Ishikawa (cell line): ENCODE measurements at regions not wholly inside any gene's neighbourhood (a gene's known extent, or its start where the extent isn't known, plus 50 kb on each side); places are given as distances from the start of the nearest gene placed in this dataset.
A peak's percentile ranks its signal among the peaks of the same experiment; 100 is the strongest.

ENCODE experiments used
- CEBPB ChIP-seq: IDR thresholded peaks from 2 replicates; pipeline ENCODE4 v1.6.1; 2012
- CREB1 ChIP-seq: IDR thresholded peaks from 2 replicates; pipeline ENCODE4 v1.6.1; 2012; ENCODE audit warnings: low read depth
- EGR1 ChIP-seq: IDR thresholded peaks from 2 replicates; pipeline ENCODE4 v1.6.1; 2012
- EP300 ChIP-seq: IDR thresholded peaks from 2 replicates; pipeline ENCODE4 v1.6.1; 2012; ENCODE audit warnings: borderline replicate concordance
- FOXM1 ChIP-seq: IDR thresholded peaks from 2 replicates; pipeline ENCODE4 v1.6.1; 2012; ENCODE audit warnings: low read depth, borderline replicate concordance
- MAX ChIP-seq: IDR thresholded peaks from 2 replicates; pipeline ENCODE4 v1.6.1; 2012
- NFIC ChIP-seq: IDR thresholded peaks from 2 replicates; pipeline ENCODE4 v1.6.1; 2012
- RAD21 ChIP-seq: IDR thresholded peaks from 2 replicates; pipeline ENCODE4 v1.6.1; 2012; ENCODE audit warnings: low read depth
- REST ChIP-seq: IDR thresholded peaks from 2 replicates; pipeline ENCODE4 v1.6.1; 2012; ENCODE audit warnings: low read depth, mild to moderate bottlenecking
- TAF1 ChIP-seq: IDR thresholded peaks from 2 replicates; pipeline ENCODE4 v1.6.1; 2012; ENCODE audit warnings: low read depth, mild to moderate bottlenecking
- TCF12 ChIP-seq: IDR thresholded peaks from 2 replicates; pipeline ENCODE4 v1.6.1; 2012; ENCODE audit warnings: low read depth
- TEAD4 ChIP-seq: IDR thresholded peaks from 2 replicates; pipeline ENCODE4 v1.6.1; 2012
- USF1 ChIP-seq: IDR thresholded peaks from 2 replicates; pipeline ENCODE4 v1.6.1; 2012
- YY1 ChIP-seq: IDR thresholded peaks from 2 replicates; pipeline ENCODE4 v1.6.1; 2012; ENCODE audit warnings: low read depth
- ZBTB7A ChIP-seq: IDR thresholded peaks from 2 replicates; pipeline ENCODE4 v1.6.1; 2012; ENCODE audit warnings: low read depth

- TF ChIP-seq EP300 (no peak), EGR1 (no peak), REST (no peak), FOXM1 (no peak), MAX (no peak), NFIC (no peak), TCF12 (no peak), RAD21 (no peak), TEAD4 (no peak), CREB1 (no peak), ZBTB7A (no peak), USF1 (no peak), TAF1 (no peak), CEBPB (no peak)
Observed at GRCh38 chr2:53474914-53475313, 292.7 kb upstream of the CHAC2 start.

GRCh38 chr2:53473775-53474311 lies 293.8 kb upstream of the CHAC2 start:
- no peak for TF ChIP-seq FOXM1
- TF ChIP-seq TEAD4, result no peak
- TF ChIP-seq RAD21, result no peak
- TF ChIP-seq EGR1, result no peak
- no peak for TF ChIP-seq TAF1
- TF ChIP-seq ZBTB7A, result no peak
- TF ChIP-seq MAX, result no peak
- TF ChIP-seq USF1, result no peak
- no peak for TF ChIP-seq YY1

- TF ChIP-seq RAD21 (peak; percentile 65), YY1 (no peak)
Observed at GRCh38 chr2:53473236-53473635, 294.4 kb upstream of the CHAC2 start.

GRCh38 chr2:53467467-53468180 lies 300.0 kb upstream of the CHAC2 start:
- TF ChIP-seq TEAD4 (no peak), MAX (no peak), USF1 (no peak), EGR1 (no peak), TCF12 (no peak), TAF1 (no peak), RAD21 (no peak), ZBTB7A (no peak), CREB1 (no peak), REST (no peak), YY1 (no peak), NFIC (no peak)

GRCh38 chr2:53463806-53464726 lies 303.5 kb upstream of the CHAC2 start:
- no peak for TF ChIP-seq MAX
- no peak for TF ChIP-seq EP300
- no peak for TF ChIP-seq USF1
- TF ChIP-seq CREB1, result no peak
- no peak for TF ChIP-seq REST
